ENCODE measurements at regions not wholly inside any gene's neighbourhood (a gene's known extent, or its start where the extent isn't known, plus 50 kb on each side); places are given as distances from the start of the nearest gene placed in this dataset.

GRCh38 chr1:30812076-30812475 is 54.5 kb upstream of the LAPTM5 start:
- no peak for TF ChIP-seq CTCF (conservative IDR thresholded peaks at IDR 0.05; ENCODE audit: low read depth, low read length)
- TF ChIP-seq EZH2 (IDR thresholded peaks at IDR 0.05; ENCODE audit: borderline replicate concordance, low read depth, low read length, poor library complexity, severe bottlenecking): no peak
